Thyroid gland (tissue), 4 donors: ENCODE measurements at regions not wholly inside any gene's neighbourhood (a gene's known extent, or its start where the extent isn't known, plus 50 kb on each side); places are given as distances from the start of the nearest gene placed in this dataset.

ENCODE experiments used
- DNase-seq, 2 donors: peaks; one replicate each; pipeline ENCODE4 v3.0.0-alpha.2; 2019
- H3K27ac ChIP-seq, 3 donors: fragments of 200-600 bp; sonication (generic); 1 replicate in 2 of 3; 2 replicates in 1 of 3; pipeline ENCODE4 v1.5.1; 2016 to 2019; ENCODE audit warnings: mild to moderate bottlenecking in 1 of 3, moderate library complexity in 1 of 3
- H3K27me3 ChIP-seq: fragments of 200-600 bp; sonication (generic); one replicate; pipeline ENCODE4 v1.5.1; 2019
- H3K36me3 ChIP-seq, 2 donors: fragments of 200-600 bp; sonication (generic); one replicate each; pipeline ENCODE4 v1.5.1; 2016 to 2019
- H3K4me1 ChIP-seq, 2 donors: fragments of 200-600 bp; sonication (generic); one replicate each; pipeline ENCODE4 v1.5.1; 2017 to 2019
- H3K4me3 ChIP-seq, 3 donors: fragments of 200-600 bp; sonication (generic); replicated peaks in 1 of 3; 1 replicate in 2 of 3; 2 replicates in 1 of 3; pipeline ENCODE4 v1.5.1; 2016; ENCODE audit warnings: mild to moderate bottlenecking in 1 of 3
- H3K9me3 ChIP-seq: fragments of 200-600 bp; sonication (generic); one replicate; pipeline ENCODE4 v1.5.1; 2017
- POLR2A ChIP-seq, 2 donors: fragments of 450-650 bp; IDR thresholded peaks; one replicate each; pipeline ENCODE4 v1.6.1; 2017; ENCODE audit warnings: antibody characterized with exemption in 2 of 2, mild to moderate bottlenecking in 2 of 2, moderate library complexity in 1 of 2
- WGBS, 2 donors: methylation state at CpG; one replicate each; pipeline ENCODE4 v1.1.5; 2017; 5-methylcytosine and 5-hydroxymethylcytosine counted together
- intact Hi-C: fragments of 100-400 bp; cut with DNase I; formaldehyde crosslinking; loops from one replicate; pipeline ENCODE4 v1.15.1; 2023
- TF ChIP-seq, protein P1 (sequence below), 6 experiments: fragments of 200-600 bp in 3 of 6; fragments of 450-650 bp in 3 of 6; sonication (generic) in 3 of 6; IDR thresholded peaks; one replicate each; pipeline ENCODE4 v1.5.1; 2016 to 2019; ENCODE audit warnings: antibody characterized with exemption in 6 of 6, mild to moderate bottlenecking in 2 of 6, inconsistent platforms in 1 of 6, moderate library complexity in 1 of 6

- 97 to 100% methylated on average over 1 of the region's 1 CpG for WGBS, 2 donors
- Histone ChIP-seq H3K36me3 (no peaks in the 10 kb centered on the region), H3K4me3 (no peak overlapping the region), H3K27me3 (no peaks in the 10 kb centered on the region), H3K27ac (no peak overlapping the region), H3K4me1 (no peaks in the 10 kb centered on the region), H3K9me3 (no peaks in the 10 kb centered on the region)
- TF ChIP-seq, protein P1, sequence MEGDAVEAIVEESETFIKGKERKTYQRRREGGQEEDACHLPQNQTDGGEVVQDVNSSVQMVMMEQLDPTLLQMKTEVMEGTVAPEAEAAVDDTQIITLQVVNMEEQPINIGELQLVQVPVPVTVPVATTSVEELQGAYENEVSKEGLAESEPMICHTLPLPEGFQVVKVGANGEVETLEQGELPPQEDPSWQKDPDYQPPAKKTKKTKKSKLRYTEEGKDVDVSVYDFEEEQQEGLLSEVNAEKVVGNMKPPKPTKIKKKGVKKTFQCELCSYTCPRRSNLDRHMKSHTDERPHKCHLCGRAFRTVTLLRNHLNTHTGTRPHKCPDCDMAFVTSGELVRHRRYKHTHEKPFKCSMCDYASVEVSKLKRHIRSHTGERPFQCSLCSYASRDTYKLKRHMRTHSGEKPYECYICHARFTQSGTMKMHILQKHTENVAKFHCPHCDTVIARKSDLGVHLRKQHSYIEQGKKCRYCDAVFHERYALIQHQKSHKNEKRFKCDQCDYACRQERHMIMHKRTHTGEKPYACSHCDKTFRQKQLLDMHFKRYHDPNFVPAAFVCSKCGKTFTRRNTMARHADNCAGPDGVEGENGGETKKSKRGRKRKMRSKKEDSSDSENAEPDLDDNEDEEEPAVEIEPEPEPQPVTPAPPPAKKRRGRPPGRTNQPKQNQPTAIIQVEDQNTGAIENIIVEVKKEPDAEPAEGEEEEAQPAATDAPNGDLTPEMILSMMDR (IDR thresholded peaks at IDR 0.05) = no peak
- TF ChIP-seq POLR2A (IDR thresholded peaks at IDR 0.05) = no peak
- intact Hi-C loops = no loop called here
- DNase-seq = no peak
Observed at GRCh38 chr10:21249435-21249834, 276.0 kb downstream of the SKIDA1 start.

DNA sequence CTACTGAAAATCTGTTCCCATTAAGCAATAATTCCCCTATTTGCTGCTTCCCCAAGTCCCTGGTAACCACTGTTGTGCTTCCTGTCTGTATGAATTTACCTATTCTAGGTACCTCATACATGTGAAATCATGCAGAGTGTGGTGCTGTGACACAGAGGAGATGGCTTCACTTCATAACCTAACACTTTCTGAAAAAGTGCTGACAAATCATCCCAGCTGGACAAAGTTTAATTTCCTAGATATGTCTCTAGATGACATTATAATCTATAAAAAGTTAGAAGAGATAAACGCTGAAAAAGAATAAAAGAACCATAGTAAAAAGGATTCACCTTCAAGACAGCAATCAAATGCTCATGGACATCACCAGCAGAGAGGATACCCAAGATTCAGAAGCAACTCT lies 277.9 kb downstream of the SKIDA1 start:
- Histone ChIP-seq H3K4me3 (no peak overlapping the region), H3K27me3 (no peaks in the 10 kb centered on the region), H3K27ac (no peak overlapping the region), H3K36me3 (no peaks in the 10 kb centered on the region), H3K4me1 (no peaks in the 10 kb centered on the region), H3K9me3 (no peaks in the 10 kb centered on the region)
- DNase-seq = no peak
- 88 to 91% methylated on average over 1 of the region's 1 CpG for WGBS, 2 donors
- TF ChIP-seq, protein P1 (IDR thresholded peaks at IDR 0.05) = no peak
- no peak for TF ChIP-seq POLR2A (IDR thresholded peaks at IDR 0.05)
- intact Hi-C loops = no loop called here

DNA sequence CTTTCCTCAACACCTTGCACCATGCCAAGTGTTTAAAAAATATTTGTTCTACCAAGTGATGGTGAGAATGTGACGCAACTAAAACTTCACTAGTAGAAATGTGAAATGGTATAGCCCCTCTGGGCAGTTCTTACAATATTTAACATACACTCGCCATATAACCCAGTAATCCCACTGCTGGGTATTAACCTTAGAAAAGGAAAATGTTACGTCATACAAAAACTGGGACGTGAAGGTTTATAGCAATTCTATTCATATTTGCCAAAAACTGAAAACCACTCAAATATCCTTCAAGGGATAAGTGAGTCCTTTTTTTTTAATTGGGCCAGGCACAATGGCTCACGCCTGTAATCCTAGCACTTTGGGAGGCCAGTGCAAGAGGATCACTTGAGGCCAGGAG lies 279.3 kb downstream of the SKIDA1 start:
- 93 to 95% methylated on average over 5 of the region's 5 CpGs for WGBS, 2 donors
- no peak for DNase-seq
- Histone ChIP-seq H3K4me1 (no peaks in the 10 kb centered on the region), H3K4me3 (no peak overlapping the region), H3K27me3 (no peaks in the 10 kb centered on the region), H3K27ac (no peak overlapping the region), H3K9me3 (no peaks in the 10 kb centered on the region), H3K36me3 (no peaks in the 10 kb centered on the region)
- intact Hi-C loops = no loop called here
- TF ChIP-seq, protein P1 (IDR thresholded peaks at IDR 0.05) = no peak
- TF ChIP-seq POLR2A (IDR thresholded peaks at IDR 0.05) = no peak

DNA sequence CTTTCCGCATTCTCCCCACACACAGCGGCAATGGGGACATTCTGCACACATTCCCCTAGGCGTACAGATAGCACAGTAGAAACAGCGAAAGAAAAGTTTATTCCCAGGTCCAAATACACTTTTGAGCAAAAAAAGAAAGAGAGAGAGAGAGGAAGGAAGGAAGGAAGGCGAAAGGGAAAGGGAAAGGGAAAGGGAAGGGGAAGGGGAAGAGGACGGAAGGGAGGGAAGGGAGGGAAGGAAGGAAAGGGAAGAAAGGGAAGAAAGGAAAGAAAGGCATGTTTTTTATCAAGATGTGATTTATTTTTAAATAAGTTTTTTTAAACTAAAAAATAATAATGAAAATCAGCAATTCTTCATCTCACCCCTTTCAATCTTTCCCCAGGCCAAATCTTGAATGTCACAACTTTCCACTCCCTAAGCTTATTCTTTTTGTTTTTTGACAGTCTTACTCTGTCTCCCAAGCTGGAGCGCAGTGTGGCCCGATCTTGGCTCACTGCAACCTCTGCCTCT lies 281.7 kb downstream of the SKIDA1 start:
- 89 to 93% methylated on average over 8 of the region's 8 CpGs for WGBS, 2 donors
- no peaks in the 10 kb centered on the region for H3K27me3 ChIP-seq
- no peaks in the 10 kb centered on the region for H3K9me3 ChIP-seq
- no peaks in the 10 kb centered on the region for H3K4me1 ChIP-seq
- TF ChIP-seq POLR2A (IDR thresholded peaks at IDR 0.05) = no peak
- TF ChIP-seq, protein P1 (IDR thresholded peaks at IDR 0.05) = no peak
- H3K36me3 ChIP-seq = no peaks in the 10 kb centered on the region
- H3K27ac ChIP-seq = no peak overlapping the region
- intact Hi-C loops = no loop called here
- no peak overlapping the region for H3K4me3 ChIP-seq
- DNase-seq = no peak

DNA sequence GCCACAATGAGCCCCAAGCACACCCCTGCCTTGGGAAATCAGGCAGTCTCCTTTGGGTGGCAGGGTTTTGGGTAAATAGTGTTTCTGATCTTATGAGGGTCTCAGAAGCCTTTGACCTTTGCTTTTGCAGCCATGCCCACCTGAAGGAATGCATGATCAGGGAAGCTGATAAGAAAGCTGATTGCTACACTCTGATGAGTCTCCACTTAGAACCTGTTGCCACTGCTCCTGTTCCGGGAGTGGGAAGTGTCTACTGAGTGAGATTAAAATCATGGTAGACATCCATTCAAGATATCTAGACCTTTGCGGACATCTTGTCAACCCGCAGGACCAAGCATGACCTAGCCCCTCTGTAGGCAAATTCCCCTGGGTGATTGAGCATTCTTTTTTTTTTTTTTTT lies 282.6 kb downstream of the SKIDA1 start:
- no peaks in the 10 kb centered on the region for H3K27me3 ChIP-seq
- no peaks in the 10 kb centered on the region for H3K36me3 ChIP-seq
- no peaks in the 10 kb centered on the region for H3K9me3 ChIP-seq
- no peak for TF ChIP-seq POLR2A (IDR thresholded peaks at IDR 0.05)
- TF ChIP-seq, protein P1 (IDR thresholded peaks at IDR 0.05) = no peak
- no peaks in the 10 kb centered on the region for H3K4me1 ChIP-seq
- H3K27ac ChIP-seq = no peak overlapping the region
- DNase-seq = no peak
- 76 to 87% methylated on average over 3 of the region's 3 CpGs for WGBS, 2 donors
- intact Hi-C loops = no loop called here
- no peak overlapping the region for H3K4me3 ChIP-seq
